ENCODE measurements at regions not wholly inside any gene's neighbourhood (a gene's known extent, or its start where the extent isn't known, plus 50 kb on each side); places are given as distances from the start of the nearest gene placed in this dataset.

GRCh38 chr6:8906699-8907098 lies 471.4 kb upstream of the SLC35B3 start:
- no peaks in the 10 kb centered on the region for H3K4me1 ChIP-seq (ENCODE audit: insufficient read depth, low read length)
- H3K9ac ChIP-seq (ENCODE audit: low read length): no peak overlapping the region
- no peaks in the 10 kb centered on the region for H3K4me1 Mint-ChIP-seq (ENCODE audit: low read depth, unreplicated experiment)
- DNase-seq (ENCODE audit: low read depth): no peak
- H4K20me1 ChIP-seq (ENCODE audit: insufficient read depth, low read length): no peaks in the 10 kb centered on the region
- no peak overlapping the region for H3K27ac Mint-ChIP-seq (ENCODE audit: unreplicated experiment)
- H3K9me3 ChIP-seq (ENCODE audit: insufficient read depth, low read depth, low read length): no peaks in the 10 kb centered on the region
- H2AFZ ChIP-seq (ENCODE audit: low read depth, low read length): no peak overlapping the region
- FAIRE-seq: no peak
- no peak overlapping the region for H3K27ac ChIP-seq (ENCODE audit: low read depth, low read length)
- H3K27me3 Mint-ChIP-seq (ENCODE audit: low read depth, unreplicated experiment): peaks cover 2% of the 10 kb centered on the region
- no peaks in the 10 kb centered on the region for H3K27me3 ChIP-seq (ENCODE audit: insufficient read depth, low read length)
- no peaks in the 10 kb centered on the region for H3K36me3 Mint-ChIP-seq (ENCODE audit: low read depth, unreplicated experiment)
- H3K79me2 ChIP-seq (ENCODE audit: insufficient read depth, low read length): no peaks in the 10 kb centered on the region
- no peaks in the 10 kb centered on the region for H3K9me3 Mint-ChIP-seq (ENCODE audit: unreplicated experiment)
- no peak overlapping the region for H3K4me2 ChIP-seq (ENCODE audit: low read length)
- TF ChIP-seq CTCF (IDR thresholded peaks at IDR 0.05; ENCODE audit: insufficient read depth, low read depth, low read length): no peak
- no peak for TF ChIP-seq EZH2 (IDR thresholded peaks at IDR 0.05; ENCODE audit: insufficient read depth, low read length)
- no peak overlapping the region for H3K4me3 Mint-ChIP-seq (ENCODE audit: unreplicated experiment)
- H3K36me3 ChIP-seq (ENCODE audit: insufficient read depth, low read length): no peaks in the 10 kb centered on the region
- H3K4me3 ChIP-seq (ENCODE audit: insufficient read depth, low read depth, low read length): no peak overlapping the region

GRCh38 chr6:8905757-8906156 lies 470.4 kb upstream of the SLC35B3 start:
- H3K9me3 ChIP-seq (ENCODE audit: insufficient read depth, low read depth, low read length): no peaks in the 10 kb centered on the region
- no peaks in the 10 kb centered on the region for H3K79me2 ChIP-seq (ENCODE audit: insufficient read depth, low read length)
- FAIRE-seq: no peak
- no peak overlapping the region for H3K4me3 ChIP-seq (ENCODE audit: insufficient read depth, low read depth, low read length)
- H2AFZ ChIP-seq (ENCODE audit: low read depth, low read length): no peak overlapping the region
- H3K36me3 Mint-ChIP-seq (ENCODE audit: low read depth, unreplicated experiment): no peaks in the 10 kb centered on the region
- H3K4me1 Mint-ChIP-seq (ENCODE audit: low read depth, unreplicated experiment): no peaks in the 10 kb centered on the region
- H3K27me3 ChIP-seq (ENCODE audit: insufficient read depth, low read length): no peaks in the 10 kb centered on the region
- no peak overlapping the region for H3K27ac ChIP-seq (ENCODE audit: low read depth, low read length)
- H3K9me3 Mint-ChIP-seq (ENCODE audit: unreplicated experiment): peaks cover 2% of the 10 kb centered on the region
- no peak overlapping the region for H3K27ac Mint-ChIP-seq (ENCODE audit: unreplicated experiment)
- H3K36me3 ChIP-seq (ENCODE audit: insufficient read depth, low read length): no peaks in the 10 kb centered on the region
- DNase-seq (ENCODE audit: low read depth): no peak
- no peaks in the 10 kb centered on the region for H4K20me1 ChIP-seq (ENCODE audit: insufficient read depth, low read length)
- H3K4me1 ChIP-seq (ENCODE audit: insufficient read depth, low read length): no peaks in the 10 kb centered on the region
- H3K4me2 ChIP-seq (ENCODE audit: low read length): no peak overlapping the region
- H3K9ac ChIP-seq (ENCODE audit: low read length): no peak overlapping the region
- H3K27me3 Mint-ChIP-seq (ENCODE audit: low read depth, unreplicated experiment): peaks cover 2% of the 10 kb centered on the region
- TF ChIP-seq EZH2 (IDR thresholded peaks at IDR 0.05; ENCODE audit: insufficient read depth, low read length): no peak
- no peak for TF ChIP-seq CTCF (IDR thresholded peaks at IDR 0.05; ENCODE audit: insufficient read depth, low read depth, low read length)
- H3K4me3 Mint-ChIP-seq (ENCODE audit: unreplicated experiment): no peak overlapping the region

- Mint-ChIP-seq H3K27ac (ENCODE audit: unreplicated experiment) (no peak overlapping the region), H3K27me3 (ENCODE audit: low read depth, unreplicated experiment) (peaks cover 2% of the 10 kb centered on the region), H3K36me3 (ENCODE audit: low read depth, unreplicated experiment) (no peaks in the 10 kb centered on the region), H3K4me1 (ENCODE audit: low read depth, unreplicated experiment) (no peaks in the 10 kb centered on the region), H3K4me3 (ENCODE audit: unreplicated experiment) (no peak overlapping the region), H3K9me3 (ENCODE audit: unreplicated experiment) (peaks cover 2% of the 10 kb centered on the region)
- H3K36me3 ChIP-seq (ENCODE audit: insufficient read depth, low read length): no peaks in the 10 kb centered on the region
- no peaks in the 10 kb centered on the region for H3K4me1 ChIP-seq (ENCODE audit: insufficient read depth, low read length)
- H3K79me2 ChIP-seq (ENCODE audit: insufficient read depth, low read length): no peaks in the 10 kb centered on the region
- no peaks in the 10 kb centered on the region for H3K9me3 ChIP-seq (ENCODE audit: insufficient read depth, low read depth, low read length)
- no peak for TF ChIP-seq EZH2 (IDR thresholded peaks at IDR 0.05; ENCODE audit: insufficient read depth, low read length)
- TF ChIP-seq CTCF (IDR thresholded peaks at IDR 0.05; ENCODE audit: insufficient read depth, low read depth, low read length): no peak
- no peaks in the 10 kb centered on the region for H3K27me3 ChIP-seq (ENCODE audit: insufficient read depth, low read length)
- H4K20me1 ChIP-seq (ENCODE audit: insufficient read depth, low read length): no peaks in the 10 kb centered on the region
- no peak overlapping the region for H3K4me3 ChIP-seq (ENCODE audit: insufficient read depth, low read depth, low read length)
- no peak overlapping the region for H3K4me2 ChIP-seq (ENCODE audit: low read length)
- no peak for FAIRE-seq
- H2AFZ ChIP-seq (ENCODE audit: low read depth, low read length): no peak overlapping the region
- no peak overlapping the region for H3K27ac ChIP-seq (ENCODE audit: low read depth, low read length)
- DNase-seq (ENCODE audit: low read depth): no peak
- H3K9ac ChIP-seq (ENCODE audit: low read length): no peak overlapping the region
These were observed 469.4 kb upstream of the SLC35B3 start for GRCh38 chr6:8904754-8905153.
